Endodermal cell (in vitro differentiated cells): ENCODE measurements at regions not wholly inside any gene's neighbourhood (a gene's known extent, or its start where the extent isn't known, plus 50 kb on each side); places are given as distances from the start of the nearest gene placed in this dataset.

Source experiments
- DNase-seq: peaks from one replicate; pipeline ENCODE4 v3.0.0-alpha.2; 2017
- H3K27ac ChIP-seq: 2 replicates; pipeline ENCODE4 v1.5.1; 2013; ENCODE audit warnings: mild to moderate bottlenecking, low read depth, low read length, moderate library complexity
- H3K27me3 ChIP-seq: 2 replicates; pipeline ENCODE4 v1.6.1; 2013; ENCODE audit warnings: mild to moderate bottlenecking, low read length, moderate library complexity; ENCODE audit not compliant: insufficient read depth, control insufficient read depth, poor library complexity, severe bottlenecking
- H3K36me3 ChIP-seq: 2 replicates; pipeline ENCODE4 v1.7.0; 2013; ENCODE audit warnings: mild to moderate bottlenecking, low read length, moderate library complexity; ENCODE audit not compliant: control insufficient read depth, insufficient read depth
- H3K4me1 ChIP-seq: one replicate; pipeline ENCODE4 v1.7.0; 2013; ENCODE audit warnings: low read length; ENCODE audit not compliant: control insufficient read depth, insufficient read depth
- H3K4me3 ChIP-seq: 2 replicates; pipeline ENCODE4 v1.5.1; 2013; ENCODE audit warnings: mild to moderate bottlenecking, low read length, moderate library complexity
- H3K9ac ChIP-seq: 2 replicates; pipeline ENCODE4 v1.6.1; 2013; ENCODE audit warnings: mild to moderate bottlenecking, low read length, moderate library complexity; ENCODE audit not compliant: poor library complexity, severe bottlenecking; ENCODE audit errors: extremely low read depth
- H3K9me3 ChIP-seq: 2 replicates; pipeline ENCODE4 v1.6.1; 2013; ENCODE audit warnings: mild to moderate bottlenecking, low read length, moderate library complexity; ENCODE audit not compliant: control insufficient read depth
- H3K27ac Mint-ChIP-seq: 2 replicates; pipeline ENCODE4 v1.8.0; 2020; ENCODE audit warnings: mixed read lengths
- H3K27me3 Mint-ChIP-seq: 2 replicates; pipeline ENCODE4 v1.8.0; 2021; ENCODE audit warnings: mild to moderate bottlenecking, mixed read lengths; ENCODE audit not compliant: insufficient read depth
- H3K36me3 Mint-ChIP-seq: 2 replicates; pipeline ENCODE4 v1.8.0; 2020; ENCODE audit warnings: low read depth, mixed read lengths
- H3K4me1 Mint-ChIP-seq: 2 replicates; pipeline ENCODE4 v1.8.0; 2020; ENCODE audit warnings: mixed read lengths
- H3K4me3 Mint-ChIP-seq: 2 replicates; pipeline ENCODE4 v1.8.0; 2020; ENCODE audit warnings: mild to moderate bottlenecking, moderate library complexity, mixed read lengths
- H3K9me3 Mint-ChIP-seq: 2 replicates; pipeline ENCODE4 v1.8.0; 2020; ENCODE audit warnings: mild to moderate bottlenecking, mixed read lengths
- WGBS, 2 experiments: methylation state at CpG; one replicate each; pipeline versions ENCODE4 v1.1.5 to v1.1.7; 2013; ENCODE audit warnings: missing lambda C conversion rate in 2 of 2, mixed read lengths in 1 of 2; ENCODE audit not compliant: insufficient coverage in 1 of 2, insufficient read length in 1 of 2; 5-methylcytosine and 5-hydroxymethylcytosine counted together
- TF ChIP-seq, protein P1 (sequence below): fragments of 200-600 bp; sonication (generic); conservative IDR thresholded peaks from 2 replicates; pipeline ENCODE4 v1.5.0; 2021; ENCODE audit warnings: antibody characterized with exemption, mild to moderate bottlenecking

DNA sequence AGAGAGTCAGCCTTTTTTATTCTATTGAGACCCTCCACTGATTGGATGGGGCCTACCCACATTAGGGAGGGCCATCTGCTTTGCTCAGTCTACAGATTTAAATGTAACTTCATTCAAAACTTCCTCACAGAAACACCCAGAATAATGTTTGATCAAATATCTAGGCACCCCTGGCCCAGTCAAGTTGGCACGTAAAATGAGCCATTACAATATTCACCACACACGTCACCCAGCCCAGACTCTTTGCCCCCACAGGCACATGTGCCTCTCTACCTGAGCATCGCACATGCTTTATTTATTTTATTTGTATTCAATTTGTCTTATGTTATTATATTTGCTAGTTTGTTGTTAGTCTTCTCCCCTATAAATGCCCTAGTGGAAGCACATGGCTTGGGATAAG lies 70.9 kb upstream of the EYA2 start:
- Histone ChIP-seq H3K9me3 (peaks cover 5% of the 10 kb centered on the region), H3K4me1 (peaks cover 2% of the 10 kb centered on the region), H3K27ac (no peak overlapping the region), H3K36me3 (no peaks in the 10 kb centered on the region), H3K9ac (no peak overlapping the region), H3K4me3 (no peak overlapping the region), H3K27me3 (no peaks in the 10 kb centered on the region)
- no peaks in the 10 kb centered on the region for H3K36me3 Mint-ChIP-seq
- 61% methylated on average over 2 of the region's 3 CpGs; no CpG with 5 or more reads in 1 of the 2 experiments for WGBS, 2 experiments
- no peak overlapping the region for H3K4me3 Mint-ChIP-seq
- no peak for DNase-seq
- no peaks in the 10 kb centered on the region for H3K27me3 Mint-ChIP-seq
- peaks cover 10% of the 10 kb centered on the region for H3K9me3 Mint-ChIP-seq
- TF ChIP-seq, protein P1, sequence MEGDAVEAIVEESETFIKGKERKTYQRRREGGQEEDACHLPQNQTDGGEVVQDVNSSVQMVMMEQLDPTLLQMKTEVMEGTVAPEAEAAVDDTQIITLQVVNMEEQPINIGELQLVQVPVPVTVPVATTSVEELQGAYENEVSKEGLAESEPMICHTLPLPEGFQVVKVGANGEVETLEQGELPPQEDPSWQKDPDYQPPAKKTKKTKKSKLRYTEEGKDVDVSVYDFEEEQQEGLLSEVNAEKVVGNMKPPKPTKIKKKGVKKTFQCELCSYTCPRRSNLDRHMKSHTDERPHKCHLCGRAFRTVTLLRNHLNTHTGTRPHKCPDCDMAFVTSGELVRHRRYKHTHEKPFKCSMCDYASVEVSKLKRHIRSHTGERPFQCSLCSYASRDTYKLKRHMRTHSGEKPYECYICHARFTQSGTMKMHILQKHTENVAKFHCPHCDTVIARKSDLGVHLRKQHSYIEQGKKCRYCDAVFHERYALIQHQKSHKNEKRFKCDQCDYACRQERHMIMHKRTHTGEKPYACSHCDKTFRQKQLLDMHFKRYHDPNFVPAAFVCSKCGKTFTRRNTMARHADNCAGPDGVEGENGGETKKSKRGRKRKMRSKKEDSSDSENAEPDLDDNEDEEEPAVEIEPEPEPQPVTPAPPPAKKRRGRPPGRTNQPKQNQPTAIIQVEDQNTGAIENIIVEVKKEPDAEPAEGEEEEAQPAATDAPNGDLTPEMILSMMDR = no peak
- no peak overlapping the region for H3K27ac Mint-ChIP-seq
- no peaks in the 10 kb centered on the region for H3K4me1 Mint-ChIP-seq

DNA sequence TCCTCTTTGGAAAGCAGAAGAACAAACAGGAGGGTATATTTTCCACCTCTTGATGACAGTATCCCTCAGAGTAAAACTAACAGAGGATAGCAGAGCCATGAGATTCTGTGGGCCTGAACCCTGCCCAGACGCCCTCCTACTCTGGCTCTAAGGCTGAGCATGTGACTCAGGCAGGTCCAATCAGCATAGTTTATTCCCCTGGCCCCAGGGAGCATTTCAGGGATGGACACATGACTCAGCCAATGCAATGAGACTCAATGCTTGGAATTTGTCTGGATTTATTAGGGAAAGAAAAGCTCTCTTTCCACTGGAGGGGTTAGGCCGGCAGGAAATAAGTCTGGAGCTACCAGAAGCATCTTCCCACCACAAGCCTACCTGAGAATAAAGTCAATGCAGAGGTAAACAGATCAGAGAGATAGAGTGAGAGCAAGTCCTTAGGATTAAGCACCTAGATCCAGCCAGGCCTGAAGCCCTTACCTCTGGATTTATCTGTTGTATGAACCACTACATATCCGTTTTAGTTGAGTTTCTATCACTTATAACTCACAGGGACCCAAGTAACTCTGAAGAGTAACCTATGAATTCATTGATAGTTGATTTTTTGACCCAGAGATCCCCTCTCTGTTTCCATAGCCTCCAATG lies 68.2 kb upstream of the EYA2 start:
- H3K27ac Mint-ChIP-seq = no peak overlapping the region
- Histone ChIP-seq H3K27me3 (no peaks in the 10 kb centered on the region), H3K9ac (no peak overlapping the region), H3K4me1 (peaks cover 2% of the 10 kb centered on the region), H3K4me3 (no peak overlapping the region), H3K27ac (no peak overlapping the region), H3K9me3 (peaks cover 5% of the 10 kb centered on the region), H3K36me3 (no peaks in the 10 kb centered on the region)
- no peaks in the 10 kb centered on the region for H3K36me3 Mint-ChIP-seq
- no peak overlapping the region for H3K4me3 Mint-ChIP-seq
- TF ChIP-seq, protein P1 = no peak
- no peaks in the 10 kb centered on the region for H3K27me3 Mint-ChIP-seq
- H3K9me3 Mint-ChIP-seq = peaks cover 10% of the 10 kb centered on the region
- DNase-seq = no peak
- 44 to 62% methylated on average over 2 to 3 of the region's 3 CpGs for WGBS, 2 experiments
- no peaks in the 10 kb centered on the region for H3K4me1 Mint-ChIP-seq

DNA sequence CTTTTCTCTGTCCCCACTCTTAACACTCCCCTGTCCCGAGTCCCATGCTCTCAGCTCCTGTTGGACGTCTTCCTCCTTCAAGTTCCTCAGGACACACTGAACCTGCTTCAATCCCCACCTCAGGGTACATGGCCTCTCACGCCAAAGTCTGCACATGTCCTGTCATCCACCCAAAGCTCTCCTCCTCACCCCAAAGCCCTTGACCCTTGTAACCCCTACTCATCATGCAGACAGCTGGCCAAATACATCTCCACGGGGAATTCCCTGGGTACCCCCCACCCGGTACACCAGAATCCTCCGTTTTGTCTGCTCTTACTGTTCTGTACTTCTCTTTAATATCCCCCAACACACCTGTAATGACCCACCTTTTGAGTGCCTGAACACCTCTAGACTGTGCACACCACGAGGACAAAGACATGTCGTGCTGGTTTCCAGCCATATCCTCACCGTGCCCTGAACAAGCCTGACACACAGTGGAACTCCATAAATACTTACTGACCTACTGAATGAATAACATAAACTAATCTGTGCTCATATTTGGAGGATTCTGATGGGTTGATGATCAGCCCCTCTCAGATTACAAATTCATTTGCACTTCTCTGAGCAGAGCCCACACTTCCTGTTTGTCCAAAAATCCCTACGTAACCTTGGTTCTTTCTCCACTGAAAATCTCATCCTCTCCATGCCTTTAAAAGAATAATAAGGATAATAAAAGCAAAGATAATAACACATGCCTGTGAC lies 66.8 kb upstream of the EYA2 start:
- WGBS, 2 experiments = 88 to 98% methylated on average over 6 to 10 of the region's 10 CpGs
- H3K9me3 Mint-ChIP-seq = peaks cover 10% of the 10 kb centered on the region
- no peaks in the 10 kb centered on the region for H3K27me3 Mint-ChIP-seq
- Histone ChIP-seq H3K9me3 (peaks cover 5% of the 10 kb centered on the region), H3K27me3 (no peaks in the 10 kb centered on the region), H3K27ac (no peak overlapping the region), H3K4me3 (no peak overlapping the region), H3K9ac (no peak overlapping the region), H3K4me1 (peaks cover 2% of the 10 kb centered on the region), H3K36me3 (no peaks in the 10 kb centered on the region)
- TF ChIP-seq, protein P1 = no peak
- DNase-seq = no peak
- no peak overlapping the region for H3K27ac Mint-ChIP-seq
- H3K4me3 Mint-ChIP-seq = no peak overlapping the region
- H3K36me3 Mint-ChIP-seq = no peaks in the 10 kb centered on the region
- no peaks in the 10 kb centered on the region for H3K4me1 Mint-ChIP-seq
